HEK293 (cell line): ENCODE measurements at regions not wholly inside any gene's neighbourhood (a gene's known extent, or its start where the extent isn't known, plus 50 kb on each side); places are given as distances from the start of the nearest gene placed in this dataset.

Experiments used
- CTCF ChIA-PET: fragments of 350-600 bp; formaldehyde crosslinking; extraction: SDS; loops from one replicate; lab custom pipeline; 2021; ENCODE audit warnings: antibody characterized with exemption; lab: Yijun Ruan, JAX
- POLR2A ChIA-PET: fragments of 300-600 bp; formaldehyde crosslinking; extraction: SDS; loops from one replicate; lab custom pipeline; 2020; ENCODE audit warnings: antibody characterized with exemption, inconsistent platforms; lab: Yijun Ruan, JAX
- H3K27ac ChIP-seq: fragments of 200-500 bp; sonication (Bioruptor generic); 2 replicates; pipeline ENCODE4 v1.5.1; 2014; ENCODE audit warnings: low read depth, low read length, control low read depth, inconsistent platforms; ENCODE audit errors: extremely low read depth
- H3K36me3 ChIP-seq, 2 experiments: fragments of 200-500 bp in 1 of 2; sonication (Bioruptor generic) in 1 of 2; 1 replicate in 1 of 2; 2 replicates in 1 of 2; pipeline ENCODE4 v1.5.1; 2014 to 2017; ENCODE audit warnings: inconsistent platforms in 2 of 2, low read length in 2 of 2; ENCODE audit not compliant: control insufficient read depth in 2 of 2, insufficient read depth in 1 of 2
- H3K4me1 ChIP-seq: fragments of 200-500 bp; sonication (Bioruptor generic); 2 replicates; pipeline ENCODE4 v1.5.1; 2014; ENCODE audit warnings: mild to moderate bottlenecking, low read length, inconsistent platforms; ENCODE audit not compliant: control insufficient read depth, insufficient read depth
- H3K4me3 ChIP-seq: 2 replicates; pipeline ENCODE4 v1.5.1; 2011; ENCODE audit warnings: low read depth, mild to moderate bottlenecking, control low read depth, low read length, moderate library complexity
- H3K9me3 ChIP-seq: fragments of 200-500 bp; sonication (Bioruptor generic); 2 replicates; pipeline ENCODE4 v1.5.1; 2014; ENCODE audit warnings: low read depth, low read length, inconsistent platforms; ENCODE audit not compliant: control insufficient read depth, insufficient read depth
- GLIS2 ChIP-seq: fragments of 450-650 bp; formaldehyde crosslinking; IDR thresholded peaks from 2 replicates; pipeline ENCODE4 v1.5.1; 2016; ENCODE audit warnings: missing biosample characterization, missing genetic modification characterization
- HOXA7 ChIP-seq: sonication (generic); formaldehyde crosslinking; IDR thresholded peaks from 2 replicates; pipeline ENCODE4 v1.8.1; 2022; ENCODE audit warnings: missing genetic modification reagents, borderline replicate concordance
- IKZF3 ChIP-seq: fragments of 450-650 bp; IDR thresholded peaks from 2 replicates; pipeline ENCODE4 v1.5.0; 2018; ENCODE audit warnings: missing biosample characterization, mild to moderate bottlenecking, missing genetic modification characterization, moderate library complexity
- TRIM28 ChIP-seq: IDR thresholded peaks from 2 replicates; pipeline ENCODE4 v1.6.1; 2011; ENCODE audit warnings: low read length, control low read depth, borderline replicate concordance
- ZEB2 ChIP-seq: fragments of 450-650 bp; formaldehyde crosslinking; IDR thresholded peaks from 2 replicates; pipeline ENCODE4 v1.5.1; 2016; ENCODE audit warnings: missing biosample characterization, missing genetic modification characterization
- ZNF248 ChIP-seq: fragments of 450-650 bp; formaldehyde crosslinking; IDR thresholded peaks from 2 replicates; pipeline ENCODE4 v1.5.1; 2017; ENCODE audit warnings: missing biosample characterization, missing genetic modification characterization
- ZNF394 ChIP-seq: fragments of 450-650 bp; formaldehyde crosslinking; IDR thresholded peaks from 2 replicates; pipeline ENCODE4 v1.5.1; 2016; ENCODE audit warnings: missing biosample characterization, missing genetic modification characterization, mild to moderate bottlenecking, moderate library complexity, borderline replicate concordance
- ZNF48 ChIP-seq: fragments of 450-650 bp; formaldehyde crosslinking; IDR thresholded peaks from 2 replicates; pipeline ENCODE4 v1.5.1; 2016; ENCODE audit warnings: missing biosample characterization, missing genetic modification characterization
- ZNF510 ChIP-seq: fragments of 450-650 bp; formaldehyde crosslinking; IDR thresholded peaks from 2 replicates; pipeline ENCODE4 v1.5.1; 2018; ENCODE audit warnings: mild to moderate bottlenecking, missing genetic modification characterization, missing biosample characterization; ENCODE audit not compliant: insufficient replicate concordance
- ZNF610 ChIP-seq: fragments of 450-650 bp; formaldehyde crosslinking; IDR thresholded peaks from 2 replicates; pipeline ENCODE4 v1.5.1; 2016; ENCODE audit warnings: missing biosample characterization, missing genetic modification characterization, borderline replicate concordance
- ZNF621 ChIP-seq: fragments of 450-650 bp; formaldehyde crosslinking; IDR thresholded peaks from 2 replicates; pipeline ENCODE4 v1.5.1; 2017; ENCODE audit warnings: missing biosample characterization, missing genetic modification characterization
- ZNF624 ChIP-seq: fragments of 450-650 bp; formaldehyde crosslinking; IDR thresholded peaks from 2 replicates; pipeline ENCODE4 v1.5.1; 2017; ENCODE audit warnings: missing biosample characterization, missing genetic modification characterization
- ZNF654 ChIP-seq: fragments of 450-650 bp; formaldehyde crosslinking; IDR thresholded peaks from 2 replicates; pipeline ENCODE4 v1.5.1; 2016; ENCODE audit warnings: low read depth, missing biosample characterization, missing genetic modification characterization
- ZNF660 ChIP-seq: fragments of 450-650 bp; IDR thresholded peaks from 2 replicates; pipeline ENCODE4 v1.5.1; 2018; ENCODE audit warnings: missing biosample characterization, mild to moderate bottlenecking, missing genetic modification characterization
- ZNF677 ChIP-seq: fragments of 450-650 bp; IDR thresholded peaks from 2 replicates; pipeline ENCODE4 v1.5.0; 2018; ENCODE audit warnings: missing biosample characterization, mild to moderate bottlenecking, missing genetic modification characterization, moderate library complexity
- ZNF843 ChIP-seq: fragments of 450-650 bp; formaldehyde crosslinking; IDR thresholded peaks from 2 replicates; pipeline ENCODE4 v1.5.1; 2016; ENCODE audit warnings: missing biosample characterization, missing genetic modification characterization
- TF ChIP-seq, protein P1 (sequence below): fragments of 450-650 bp; formaldehyde crosslinking; IDR thresholded peaks from 2 replicates; pipeline ENCODE4 v1.5.1; 2016; ENCODE audit warnings: missing biosample characterization, missing genetic modification characterization, borderline replicate concordance
- TF ChIP-seq, protein P2 (sequence below): fragments of 450-650 bp; formaldehyde crosslinking; IDR thresholded peaks from 2 replicates; pipeline ENCODE4 v1.5.1; 2016; ENCODE audit warnings: missing biosample characterization, missing genetic modification characterization

DNA sequence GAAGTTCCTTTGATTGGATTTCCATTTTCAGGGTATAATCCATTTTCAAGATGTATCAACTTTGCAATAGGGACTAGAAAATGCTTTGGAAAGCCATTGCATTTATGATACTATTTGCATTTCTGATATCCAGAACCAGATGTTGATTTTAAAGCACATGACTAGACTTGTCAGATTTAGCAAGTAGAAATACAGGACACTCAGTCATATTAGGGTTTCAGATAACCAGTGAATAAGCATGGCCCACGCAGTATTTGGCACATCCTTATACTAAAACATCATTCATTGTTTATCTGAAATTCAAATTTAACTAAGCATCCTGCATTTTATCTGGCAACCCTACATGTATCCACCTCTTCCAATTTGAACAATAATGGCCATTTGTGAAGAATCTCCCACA, 113.3 kb upstream of the DPT start (continued):
- TF ChIP-seq ZNF624 (tag by site-specific recombination), result no peak

DNA sequence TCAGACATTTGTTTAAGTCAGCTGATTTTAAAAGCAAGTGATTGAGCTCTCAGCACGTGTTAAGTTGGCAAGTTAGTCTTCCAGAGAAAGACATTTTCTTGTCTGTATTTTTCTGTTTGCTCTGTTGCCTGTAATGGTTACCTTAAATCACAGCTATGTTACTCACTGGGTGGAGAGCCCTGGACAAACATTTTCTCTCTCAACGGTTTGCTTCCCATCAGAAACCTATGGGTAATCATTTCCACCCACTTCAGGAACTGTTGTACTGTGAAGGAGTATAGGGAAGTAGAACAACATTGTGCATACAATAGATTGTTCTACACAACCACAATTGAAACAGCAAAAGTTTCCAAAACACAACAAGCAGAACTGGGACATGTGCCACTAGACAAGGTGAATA, 113.9 kb upstream of the DPT start:
- ChIA-PET POLR2A (no interaction called here), CTCF (no interaction called here)
- no peaks in the 10 kb centered on the region for H3K36me3 ChIP-seq
- no peak overlapping the region for H3K27ac ChIP-seq
- no peak overlapping the region for H3K4me3 ChIP-seq
- no peaks in the 10 kb centered on the region for H3K9me3 ChIP-seq
- H3K4me1 ChIP-seq, result no peaks in the 10 kb centered on the region
- TF ChIP-seq ZNF510, result no peak
- no peak for TF ChIP-seq ZNF621 (tag by site-specific recombination)
- no peak for TF ChIP-seq ZNF394 (tag by site-specific recombination)

DNA sequence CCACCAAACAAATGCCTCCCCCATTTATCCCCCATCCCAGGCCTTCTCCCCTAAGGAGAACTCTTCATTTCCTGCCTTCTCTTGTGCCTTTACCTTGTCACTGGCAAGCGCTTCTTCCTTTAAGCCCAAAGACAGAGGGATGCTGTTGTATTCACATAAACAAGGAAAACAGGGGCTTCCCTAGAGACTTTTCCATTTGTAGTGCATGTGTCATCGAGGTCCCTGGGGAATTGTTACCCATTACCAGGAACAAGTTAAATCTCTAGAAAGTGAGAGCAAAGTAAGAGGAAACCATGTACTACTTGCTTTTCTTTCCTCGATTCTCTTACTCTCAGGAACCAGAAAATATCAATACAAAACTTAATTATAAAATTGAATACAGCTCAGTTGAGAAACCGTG, 114.4 kb upstream of the DPT start:
- Histone ChIP-seq H3K4me3 (no peak overlapping the region), H3K27ac (no peak overlapping the region), H3K36me3 (no peaks in the 10 kb centered on the region), H3K9me3 (no peaks in the 10 kb centered on the region), H3K4me1 (no peaks in the 10 kb centered on the region)
- TF ChIP-seq HOXA7 (CRISPR knock-in tag) (no peak), ZNF610 (tag by site-specific recombination) (no peak), ZNF677 (no peak), TRIM28 (no peak), ZNF654 (no peak)
- TF ChIP-seq, protein P1, sequence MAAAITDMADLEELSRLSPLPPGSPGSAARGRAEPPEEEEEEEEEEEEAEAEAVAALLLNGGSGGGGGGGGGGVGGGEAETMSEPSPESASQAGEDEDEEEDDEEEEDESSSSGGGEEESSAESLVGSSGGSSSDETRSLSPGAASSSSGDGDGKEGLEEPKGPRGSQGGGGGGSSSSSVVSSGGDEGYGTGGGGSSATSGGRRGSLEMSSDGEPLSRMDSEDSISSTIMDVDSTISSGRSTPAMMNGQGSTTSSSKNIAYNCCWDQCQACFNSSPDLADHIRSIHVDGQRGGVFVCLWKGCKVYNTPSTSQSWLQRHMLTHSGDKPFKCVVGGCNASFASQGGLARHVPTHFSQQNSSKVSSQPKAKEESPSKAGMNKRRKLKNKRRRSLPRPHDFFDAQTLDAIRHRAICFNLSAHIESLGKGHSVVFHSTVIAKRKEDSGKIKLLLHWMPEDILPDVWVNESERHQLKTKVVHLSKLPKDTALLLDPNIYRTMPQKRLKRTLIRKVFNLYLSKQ (tag by site-specific recombination), result no peak
- CTCF ChIA-PET, result no interaction called here
- POLR2A ChIA-PET, result no interaction called here

- Histone ChIP-seq H3K27ac (no peak overlapping the region), H3K4me1 (no peaks in the 10 kb centered on the region), H3K36me3 (no peaks in the 10 kb centered on the region), H3K9me3 (no peaks in the 10 kb centered on the region), H3K4me3 (no peak overlapping the region)
- ChIA-PET POLR2A (no interaction called here), CTCF (no interaction called here)
- TF ChIP-seq ZEB2 (tag by site-specific recombination), result no peak
- TF ChIP-seq, all 188 proteins: peak for 0
Observed at GRCh38 chr1:168843950-168844349, 114.9 kb upstream of the DPT start.

- no peaks in the 10 kb centered on the region for H3K9me3 ChIP-seq
- ChIA-PET POLR2A (no interaction called here), CTCF (no interaction called here)
- no peak for TF ChIP-seq ZNF660 (tag by site-specific recombination)
- no peaks in the 10 kb centered on the region for H3K4me1 ChIP-seq
- no peaks in the 10 kb centered on the region for H3K36me3 ChIP-seq
- H3K4me3 ChIP-seq, result no peak overlapping the region
- no peak overlapping the region for H3K27ac ChIP-seq
Observed at GRCh38 chr1:168845140-168845539, 116.1 kb upstream of the DPT start.

- no peaks in the 10 kb centered on the region for H3K4me1 ChIP-seq
- H3K9me3 ChIP-seq, result no peaks in the 10 kb centered on the region
- CTCF ChIA-PET, result no interaction called here
- no peak overlapping the region for H3K4me3 ChIP-seq
- no peak overlapping the region for H3K27ac ChIP-seq
- POLR2A ChIA-PET, result no interaction called here
- H3K36me3 ChIP-seq, result no peaks in the 10 kb centered on the region
- no peak for TF ChIP-seq IKZF3 (tag by site-specific recombination)
- no peak for TF ChIP-seq GLIS2 (tag by site-specific recombination)
- no peak for TF ChIP-seq ZNF248
- TF ChIP-seq, protein P2, sequence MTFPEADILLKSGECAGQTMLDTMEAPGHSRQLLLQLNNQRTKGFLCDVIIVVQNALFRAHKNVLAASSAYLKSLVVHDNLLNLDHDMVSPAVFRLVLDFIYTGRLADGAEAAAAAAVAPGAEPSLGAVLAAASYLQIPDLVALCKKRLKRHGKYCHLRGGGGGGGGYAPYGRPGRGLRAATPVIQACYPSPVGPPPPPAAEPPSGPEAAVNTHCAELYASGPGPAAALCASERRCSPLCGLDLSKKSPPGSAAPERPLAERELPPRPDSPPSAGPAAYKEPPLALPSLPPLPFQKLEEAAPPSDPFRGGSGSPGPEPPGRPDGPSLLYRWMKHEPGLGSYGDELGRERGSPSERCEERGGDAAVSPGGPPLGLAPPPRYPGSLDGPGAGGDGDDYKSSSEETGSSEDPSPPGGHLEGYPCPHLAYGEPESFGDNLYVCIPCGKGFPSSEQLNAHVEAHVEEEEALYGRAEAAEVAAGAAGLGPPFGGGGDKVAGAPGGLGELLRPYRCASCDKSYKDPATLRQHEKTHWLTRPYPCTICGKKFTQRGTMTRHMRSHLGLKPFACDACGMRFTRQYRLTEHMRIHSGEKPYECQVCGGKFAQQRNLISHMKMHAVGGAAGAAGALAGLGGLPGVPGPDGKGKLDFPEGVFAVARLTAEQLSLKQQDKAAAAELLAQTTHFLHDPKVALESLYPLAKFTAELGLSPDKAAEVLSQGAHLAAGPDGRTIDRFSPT, result no peak
- TF ChIP-seq ZNF48 (tag by site-specific recombination), result no peak
- no peak for TF ChIP-seq ZNF843
Observed at GRCh38 chr1:168848051-168848450, 119.0 kb upstream of the DPT start.
